HG02610 (cell line): ENCODE measurements at regions not wholly inside any gene's neighbourhood (a gene's known extent, or its start where the extent isn't known, plus 50 kb on each side); places are given as distances from the start of the nearest gene placed in this dataset.

Experiments used
- ATAC-seq: cut with Tn5 transposase; IDR thresholded peaks from one replicate; pipeline ENCODE4 v1.9.1; 2021; ENCODE audit warnings: mild to moderate bottlenecking, moderate library complexity; ENCODE audit not compliant: unreplicated experiment

- no peak for ATAC-seq
These were observed 691.1 kb downstream of the UQCRFS1 start for GRCh38 chr19:28521614-28522544.

- no peak for ATAC-seq
These were observed 691.9 kb downstream of the UQCRFS1 start for GRCh38 chr19:28520998-28521568.

GRCh38 chr19:28519952-28520861 is 692.7 kb downstream of the UQCRFS1 start:
- no peak for ATAC-seq

GRCh38 chr19:28519218-28519779 is 693.7 kb downstream of the UQCRFS1 start:
- no peak for ATAC-seq

- no peak for ATAC-seq
These were observed 696.5 kb downstream of the UQCRFS1 start for GRCh38 chr19:28516415-28516872.

- ATAC-seq = no peak
These were observed 698.8 kb downstream of the UQCRFS1 start for GRCh38 chr19:28514166-28514565.

- no peak for ATAC-seq
These were observed 701.3 kb downstream of the UQCRFS1 start for GRCh38 chr19:28511655-28512054.

GRCh38 chr19:28509079-28509895 is 703.7 kb downstream of the UQCRFS1 start:
- ATAC-seq = no peak

GRCh38 chr19:28508666-28509065 is 704.3 kb downstream of the UQCRFS1 start:
- no peak for ATAC-seq

- no peak for ATAC-seq
These were observed 707.0 kb downstream of the UQCRFS1 start for GRCh38 chr19:28505933-28506332.

- ATAC-seq = no peak
These were observed 707.8 kb downstream of the UQCRFS1 start for GRCh38 chr19:28505134-28505533.

GRCh38 chr19:28504727-28505126 is 708.2 kb downstream of the UQCRFS1 start:
- ATAC-seq = no peak

- no peak for ATAC-seq
These were observed 708.8 kb downstream of the UQCRFS1 start for GRCh38 chr19:28504139-28504538.

GRCh38 chr19:28502879-28503734 is 709.8 kb downstream of the UQCRFS1 start:
- no peak for ATAC-seq

- ATAC-seq = no peak
These were observed 711.0 kb downstream of the UQCRFS1 start for GRCh38 chr19:28501976-28502375.

GRCh38 chr19:28500982-28501630 is 711.8 kb downstream of the UQCRFS1 start:
- no peak for ATAC-seq

- no peak for ATAC-seq
These were observed 712.7 kb downstream of the UQCRFS1 start for GRCh38 chr19:28500296-28500695.

- no peak for ATAC-seq
These were observed 714.5 kb downstream of the UQCRFS1 start for GRCh38 chr19:28498404-28498976.
